Hepatocyte (in vitro differentiated cells): ENCODE measurements at regions not wholly inside any gene's neighbourhood (a gene's known extent, or its start where the extent isn't known, plus 50 kb on each side); places are given as distances from the start of the nearest gene placed in this dataset.

Experiments
- EZH2 ChIP-seq: fragments of 200-600 bp; sonication (generic); IDR thresholded peaks from 2 replicates; pipeline ENCODE4 v1.6.1; 2016; ENCODE audit warnings: antibody characterized with exemption, mild to moderate bottlenecking, borderline replicate concordance
- EZH2phosphoT487 ChIP-seq: fragments of 200-600 bp; sonication (generic); IDR thresholded peaks from one replicate; pipeline ENCODE4 v1.6.1; 2018; ENCODE audit warnings: antibody characterized with exemption, mild to moderate bottlenecking, low read depth, moderate library complexity; ENCODE audit not compliant: unreplicated experiment, severe bottlenecking
- TF ChIP-seq, protein P1 (sequence below): fragments of 200-600 bp; sonication (generic); IDR thresholded peaks from 2 replicates; pipeline ENCODE4 v1.5.1; 2016; ENCODE audit warnings: antibody characterized with exemption, mild to moderate bottlenecking; ENCODE audit not compliant: poor library complexity

DNA sequence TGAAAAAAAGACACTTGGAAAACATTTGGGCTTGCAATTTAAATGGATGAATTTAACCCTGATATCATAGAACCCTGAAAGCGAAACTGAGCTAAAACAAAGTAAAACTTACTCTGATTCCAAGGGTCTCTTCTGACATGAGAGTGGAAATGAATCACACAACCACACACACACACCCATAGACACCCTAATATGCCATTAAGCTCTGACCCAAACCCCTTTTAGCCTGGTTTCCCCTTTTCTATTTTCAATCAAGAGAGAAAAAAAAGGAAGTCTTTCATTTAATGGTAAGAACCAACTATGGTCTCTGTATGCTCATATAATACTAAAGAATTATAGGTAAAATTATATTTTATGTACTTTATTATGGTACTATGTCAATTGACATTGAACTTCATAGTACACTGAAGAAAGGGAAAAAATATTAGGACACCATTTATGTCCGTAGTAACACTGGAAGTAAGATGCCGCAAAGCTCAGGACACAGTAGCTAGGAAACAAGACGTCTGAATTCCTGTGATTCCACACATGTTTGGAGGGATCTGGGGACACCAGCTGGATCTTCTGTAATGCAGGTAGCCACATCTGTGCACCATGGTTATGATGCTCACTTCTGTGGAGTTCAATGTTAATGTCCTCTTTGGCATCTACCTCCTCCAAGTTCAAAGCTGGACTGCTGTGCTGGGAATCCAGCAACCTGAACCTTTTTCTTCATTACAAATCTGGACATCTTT lies 95.8 kb downstream of the PCSK1 start:
- TF ChIP-seq, protein P1, sequence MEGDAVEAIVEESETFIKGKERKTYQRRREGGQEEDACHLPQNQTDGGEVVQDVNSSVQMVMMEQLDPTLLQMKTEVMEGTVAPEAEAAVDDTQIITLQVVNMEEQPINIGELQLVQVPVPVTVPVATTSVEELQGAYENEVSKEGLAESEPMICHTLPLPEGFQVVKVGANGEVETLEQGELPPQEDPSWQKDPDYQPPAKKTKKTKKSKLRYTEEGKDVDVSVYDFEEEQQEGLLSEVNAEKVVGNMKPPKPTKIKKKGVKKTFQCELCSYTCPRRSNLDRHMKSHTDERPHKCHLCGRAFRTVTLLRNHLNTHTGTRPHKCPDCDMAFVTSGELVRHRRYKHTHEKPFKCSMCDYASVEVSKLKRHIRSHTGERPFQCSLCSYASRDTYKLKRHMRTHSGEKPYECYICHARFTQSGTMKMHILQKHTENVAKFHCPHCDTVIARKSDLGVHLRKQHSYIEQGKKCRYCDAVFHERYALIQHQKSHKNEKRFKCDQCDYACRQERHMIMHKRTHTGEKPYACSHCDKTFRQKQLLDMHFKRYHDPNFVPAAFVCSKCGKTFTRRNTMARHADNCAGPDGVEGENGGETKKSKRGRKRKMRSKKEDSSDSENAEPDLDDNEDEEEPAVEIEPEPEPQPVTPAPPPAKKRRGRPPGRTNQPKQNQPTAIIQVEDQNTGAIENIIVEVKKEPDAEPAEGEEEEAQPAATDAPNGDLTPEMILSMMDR = no peak
- TF ChIP-seq EZH2 (no peak), EZH2phosphoT487 (no peak)
